ENCODE measurements at regions not wholly inside any gene's neighbourhood (a gene's known extent, or its start where the extent isn't known, plus 50 kb on each side); places are given as distances from the start of the nearest gene placed in this dataset.

DNA sequence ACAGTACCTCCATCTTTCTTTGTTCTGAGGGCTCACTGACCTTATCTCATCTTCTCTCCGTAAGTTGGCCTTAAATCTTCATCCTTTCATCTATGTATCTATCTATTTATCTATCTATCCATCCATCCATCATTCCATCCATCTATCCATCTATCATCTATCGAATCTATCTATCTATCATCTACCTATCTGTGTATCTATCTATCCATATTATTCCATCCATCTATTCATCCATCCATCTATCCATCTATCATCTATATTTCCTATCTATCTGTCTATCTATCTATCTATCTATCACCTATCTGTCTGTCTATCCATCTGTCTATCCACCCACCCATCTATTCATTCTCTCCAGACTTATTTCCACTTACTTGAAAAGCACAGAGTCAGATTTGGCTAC is 147.3 kb upstream of the PMEPA1 start (continued):
- no peak for TF ChIP-seq CBX5 (IDR thresholded peaks at IDR 0.05; ENCODE audit: low read depth)
- no peak for TF ChIP-seq PAX5 (IDR thresholded peaks at IDR 0.05; ENCODE audit: borderline replicate concordance, low read depth, low read length)
- no peak for TF ChIP-seq HDAC2 (IDR thresholded peaks at IDR 0.05)
- no peak for TF ChIP-seq SMAD5 (IDR thresholded peaks at IDR 0.05; ENCODE audit: low read depth)
- no peak for TF ChIP-seq ZBTB33 (IDR thresholded peaks at IDR 0.05)
- no peak for TF ChIP-seq NFXL1 (IDR thresholded peaks at IDR 0.05; ENCODE audit: borderline replicate concordance)

DNA sequence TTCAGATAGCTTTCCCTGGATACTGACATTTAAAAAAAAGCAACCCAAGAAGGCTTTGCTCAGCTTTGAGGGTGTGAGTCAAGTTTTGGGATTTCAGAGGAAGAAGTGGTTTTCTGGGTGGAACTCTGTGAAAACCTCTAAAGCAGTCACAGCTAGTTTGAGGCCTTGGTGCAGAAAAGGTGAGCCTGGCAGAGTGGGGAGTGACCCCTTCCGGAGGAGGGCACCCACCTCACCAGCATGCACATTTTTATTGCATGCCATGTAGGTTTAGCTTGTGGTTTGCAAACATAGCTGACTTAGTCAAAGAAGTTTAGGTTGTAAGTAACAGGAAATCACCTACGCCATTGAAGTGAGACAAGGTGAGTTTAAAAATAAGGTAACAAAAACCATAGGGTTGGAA is 146.8 kb upstream of the PMEPA1 start:
- Histone ChIP-seq H3K79me2 (ENCODE audit: control insufficient read depth, insufficient read depth, low read length) (no peaks in the 10 kb centered on the region), H3K4me3 (no peak overlapping the region), H3K9me3 (replicated peaks; ENCODE audit: control insufficient read depth, insufficient read depth, low read length) (no peaks in the 10 kb centered on the region), H3K4me1 (ENCODE audit: control insufficient read depth, insufficient read depth, low read length) (no peaks in the 10 kb centered on the region), H4K20me1 (ENCODE audit: control insufficient read depth, insufficient read depth) (no peaks in the 10 kb centered on the region), H3K4me2 (ENCODE audit: control insufficient read depth, insufficient read depth) (no peak overlapping the region), H3K36me3 (ENCODE audit: control insufficient read depth in 2 of 2, insufficient read depth in 2 of 2, low read length in 1 of 2) (no peaks in the 10 kb centered on the region), H2AFZ (ENCODE audit: control insufficient read depth, low read depth, low read length) (no peak overlapping the region), H3K27me3 (replicated peaks in 1 of 2; ENCODE audit: control insufficient read depth in 2 of 2, insufficient read depth in 2 of 2, low read length in 1 of 2) (no peaks in the 10 kb centered on the region; a peak in 2 of 4 replicates), H3K9ac (ENCODE audit: control insufficient read depth, insufficient read depth, low read length) (no peak overlapping the region), H3K27ac (ENCODE audit: control insufficient read depth, insufficient read depth) (no peak overlapping the region)
- DNase-seq (ENCODE audit: low read depth, low spot score), result no peak
- in situ Hi-C loops (cut with MboI), result no loop called here
- intact Hi-C loops (cut with micrococcal nuclease; ENCODE audit: unreplicated experiment), result no loop called here
- no TSS peak for BruUV-seq (replicated peaks)
- 2% methylated on average over 2 of the region's 2 CpGs for WGBS (ENCODE audit: insufficient coverage, insufficient replicate concordance, low lambda C conversion rate, missing lambda C conversion rate)
- ATAC-seq, result no peak
- ChIA-PET SMC1A (ENCODE audit: uncharacterized antibody, unreplicated experiment) (no interaction called here), CTCF (interaction anchor here (0.9 kb wide), 1 partner anchor 203 kb away, joined by 3 read pairs; no protein-coding TSS in a partner anchor), POLR2A (no interaction called here), RAD21 (ENCODE audit: unreplicated experiment) (interaction anchor here (0.9 kb wide), 1 partner anchor 176 kb away, joined by 3 read pairs; no protein-coding TSS in a partner anchor)
- no peak for FAIRE-seq
- TF ChIP-seq FOS (IDR thresholded peaks at IDR 0.05; ENCODE audit: borderline replicate concordance, extremely low read depth, insufficient read length) (no peak), CBX3 (IDR thresholded peaks at IDR 0.05; ENCODE audit: borderline replicate concordance, low read depth) (no peak), ESRRA (IDR thresholded peaks at IDR 0.05; ENCODE audit: low read length) (no peak), EGR1 (IDR thresholded peaks at IDR 0.05; ENCODE audit: borderline replicate concordance in 1 of 2, low read depth in 2 of 2, low read length in 2 of 2) (no peak), KLF5 (IDR thresholded peaks at IDR 0.05; ENCODE audit: partially characterized antibody) (no peak), ZNF24 (IDR thresholded peaks at IDR 0.05) (no peak), NKRF (conservative IDR thresholded peaks at IDR 0.05) (no peak), SUZ12 (IDR thresholded peaks at IDR 0.05; ENCODE audit: unreplicated experiment) (no peak), SMARCA5 (IDR thresholded peaks at IDR 0.05) (no peak), SIN3A (IDR thresholded peaks at IDR 0.05; ENCODE audit: low read depth, low read length) (no peak)
- TF ChIP-seq, protein P1, sequence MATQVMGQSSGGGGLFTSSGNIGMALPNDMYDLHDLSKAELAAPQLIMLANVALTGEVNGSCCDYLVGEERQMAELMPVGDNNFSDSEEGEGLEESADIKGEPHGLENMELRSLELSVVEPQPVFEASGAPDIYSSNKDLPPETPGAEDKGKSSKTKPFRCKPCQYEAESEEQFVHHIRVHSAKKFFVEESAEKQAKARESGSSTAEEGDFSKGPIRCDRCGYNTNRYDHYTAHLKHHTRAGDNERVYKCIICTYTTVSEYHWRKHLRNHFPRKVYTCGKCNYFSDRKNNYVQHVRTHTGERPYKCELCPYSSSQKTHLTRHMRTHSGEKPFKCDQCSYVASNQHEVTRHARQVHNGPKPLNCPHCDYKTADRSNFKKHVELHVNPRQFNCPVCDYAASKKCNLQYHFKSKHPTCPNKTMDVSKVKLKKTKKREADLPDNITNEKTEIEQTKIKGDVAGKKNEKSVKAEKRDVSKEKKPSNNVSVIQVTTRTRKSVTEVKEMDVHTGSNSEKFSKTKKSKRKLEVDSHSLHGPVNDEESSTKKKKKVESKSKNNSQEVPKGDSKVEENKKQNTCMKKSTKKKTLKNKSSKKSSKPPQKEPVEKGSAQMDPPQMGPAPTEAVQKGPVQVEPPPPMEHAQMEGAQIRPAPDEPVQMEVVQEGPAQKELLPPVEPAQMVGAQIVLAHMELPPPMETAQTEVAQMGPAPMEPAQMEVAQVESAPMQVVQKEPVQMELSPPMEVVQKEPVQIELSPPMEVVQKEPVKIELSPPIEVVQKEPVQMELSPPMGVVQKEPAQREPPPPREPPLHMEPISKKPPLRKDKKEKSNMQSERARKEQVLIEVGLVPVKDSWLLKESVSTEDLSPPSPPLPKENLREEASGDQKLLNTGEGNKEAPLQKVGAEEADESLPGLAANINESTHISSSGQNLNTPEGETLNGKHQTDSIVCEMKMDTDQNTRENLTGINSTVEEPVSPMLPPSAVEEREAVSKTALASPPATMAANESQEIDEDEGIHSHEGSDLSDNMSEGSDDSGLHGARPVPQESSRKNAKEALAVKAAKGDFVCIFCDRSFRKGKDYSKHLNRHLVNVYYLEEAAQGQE (IDR thresholded peaks at IDR 0.05; ENCODE audit: low read depth, low read length), result no peak

Measured in GM12878 (cell line).